ENCODE measurements at regions not wholly inside any gene's neighbourhood (a gene's known extent, or its start where the extent isn't known, plus 50 kb on each side); places are given as distances from the start of the nearest gene placed in this dataset.

DNA sequence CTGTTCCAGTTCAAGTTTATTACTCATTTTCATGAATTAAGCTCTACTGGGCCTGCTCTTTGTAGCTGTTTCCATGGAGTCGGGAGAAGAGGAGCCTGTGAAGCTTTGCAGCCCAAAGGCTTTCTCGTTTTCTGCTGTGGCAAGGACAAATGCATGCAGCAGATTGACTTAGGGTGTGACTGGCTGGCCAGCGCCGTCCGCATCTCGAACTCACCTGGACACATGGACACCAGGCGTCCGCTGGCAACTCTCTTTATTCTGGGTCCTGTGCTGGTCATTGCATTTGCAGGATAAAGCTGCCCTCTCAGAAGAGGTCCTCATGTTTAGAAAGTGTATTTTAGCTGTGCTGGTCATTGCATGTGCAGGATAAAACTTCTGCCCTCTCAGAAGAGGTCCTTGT is 350.4 kb downstream of the TMEM121 start:
- TF ChIP-seq POLR2AphosphoS5 (IDR thresholded peaks at IDR 0.05; ENCODE audit: borderline replicate concordance, low read depth, low read length) (no peak), EZH2 (IDR thresholded peaks at IDR 0.05) (no peak)

Measured in SK-N-MC (cell line).